ENCODE measurements at regions not wholly inside any gene's neighbourhood (a gene's known extent, or its start where the extent isn't known, plus 50 kb on each side); places are given as distances from the start of the nearest gene placed in this dataset.

GRCh38 chr16:73159296-73159695 is 111.4 kb upstream of the ZFHX3 start:
- TF ChIP-seq CTCF (conservative IDR thresholded peaks at IDR 0.05; ENCODE audit: low read depth, low read length) = no peak
- no peak for TF ChIP-seq RFX5 (IDR thresholded peaks at IDR 0.05; ENCODE audit: low read depth, low read length)
- TF ChIP-seq BHLHE40 (IDR thresholded peaks at IDR 0.05; ENCODE audit: low read depth, low read length) = no peak
- TF ChIP-seq RAD21 (IDR thresholded peaks at IDR 0.05; ENCODE audit: low read length) = no peak
- TF ChIP-seq, protein P1, sequence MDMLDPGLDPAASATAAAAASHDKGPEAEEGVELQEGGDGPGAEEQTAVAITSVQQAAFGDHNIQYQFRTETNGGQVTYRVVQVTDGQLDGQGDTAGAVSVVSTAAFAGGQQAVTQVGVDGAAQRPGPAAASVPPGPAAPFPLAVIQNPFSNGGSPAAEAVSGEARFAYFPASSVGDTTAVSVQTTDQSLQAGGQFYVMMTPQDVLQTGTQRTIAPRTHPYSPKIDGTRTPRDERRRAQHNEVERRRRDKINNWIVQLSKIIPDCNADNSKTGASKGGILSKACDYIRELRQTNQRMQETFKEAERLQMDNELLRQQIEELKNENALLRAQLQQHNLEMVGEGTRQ (IDR thresholded peaks at IDR 0.05; ENCODE audit: low read depth, low read length) = no peak
- no peak for TF ChIP-seq SMC3 (IDR thresholded peaks at IDR 0.05; ENCODE audit: low read depth, low read length)
